GM23338 (cell line): ENCODE measurements at regions not wholly inside any gene's neighbourhood (a gene's known extent, or its start where the extent isn't known, plus 50 kb on each side); places are given as distances from the start of the nearest gene placed in this dataset.

Experiments used
- ATAC-seq: fragments of 200-7000 bp; cut with Tn5 transposase; 3 replicates; pipeline ENCODE4 v1.9.1; 2020
- DNase-seq: peaks from one replicate; pipeline ENCODE4 v3.0.0-alpha.2; 2015; ENCODE audit warnings: low spot score
- H2AFZ ChIP-seq: fragments of 200-600 bp; sonication (generic); 2 replicates; pipeline ENCODE4 v1.8.0; 2016; ENCODE audit warnings: antibody characterized with exemption, mild to moderate bottlenecking, moderate library complexity
- H3F3A ChIP-seq: fragments of 200-600 bp; sonication (generic); replicated peaks from 2 replicates; pipeline ENCODE4 v1.8.0; 2017; ENCODE audit warnings: antibody characterized with exemption, mixed run types, low read depth
- H3K27ac ChIP-seq: fragments of 200-600 bp; sonication (generic); 2 replicates; pipeline ENCODE4 v1.6.1; 2016; ENCODE audit warnings: low read depth
- H3K27me3 ChIP-seq: fragments of 200-600 bp; sonication (generic); 2 replicates; pipeline ENCODE4 v1.8.0; 2016; ENCODE audit warnings: mild to moderate bottlenecking, mixed run types, moderate library complexity; ENCODE audit not compliant: insufficient read depth
- H3K36me3 ChIP-seq: fragments of 200-600 bp; sonication (generic); 2 replicates; pipeline ENCODE4 v1.8.0; 2016; ENCODE audit warnings: mild to moderate bottlenecking; ENCODE audit not compliant: insufficient read depth
- H3K4me1 ChIP-seq: fragments of 200-600 bp; sonication (generic); 2 replicates; pipeline ENCODE4 v1.8.0; 2016; ENCODE audit warnings: mild to moderate bottlenecking, moderate library complexity; ENCODE audit not compliant: insufficient read depth
- H3K4me2 ChIP-seq: fragments of 200-600 bp; sonication (generic); 2 replicates; pipeline ENCODE4 v1.7.1; 2017; ENCODE audit warnings: mixed run types
- H3K4me3 ChIP-seq: fragments of 200-600 bp; sonication (generic); 2 replicates; pipeline ENCODE4 v1.6.1; 2016; ENCODE audit warnings: mixed run types
- H3K79me2 ChIP-seq: fragments of 200-600 bp; sonication (generic); replicated peaks from 2 replicates; pipeline ENCODE4 v1.8.0; 2017; ENCODE audit warnings: mild to moderate bottlenecking; ENCODE audit not compliant: insufficient read depth
- H3K9me2 ChIP-seq: fragments of 200-600 bp; sonication (generic); 2 replicates; pipeline ENCODE4 v1.8.0; 2017; ENCODE audit not compliant: insufficient read depth
- H4K20me1 ChIP-seq: fragments of 200-600 bp; sonication (generic); replicated peaks from 2 replicates; pipeline ENCODE4 v1.8.0; 2017; ENCODE audit warnings: mild to moderate bottlenecking; ENCODE audit not compliant: insufficient read depth
- H3K27ac Mint-ChIP-seq: 2 replicates; pipeline ENCODE4 v1.8.0; 2020; ENCODE audit warnings: inconsistent platforms, mild to moderate bottlenecking, moderate library complexity, mixed read lengths
- H3K27me3 Mint-ChIP-seq: 3 replicates; pipeline ENCODE4 v1.8.0; 2022; ENCODE audit warnings: low read depth, mild to moderate bottlenecking, moderate library complexity, mixed read lengths, inconsistent platforms; ENCODE audit not compliant: insufficient read depth, poor library complexity
- H3K36me3 Mint-ChIP-seq: 3 replicates; pipeline ENCODE4 v1.8.0; 2021; ENCODE audit warnings: low read depth, mild to moderate bottlenecking, inconsistent platforms, moderate library complexity, mixed read lengths
- H3K4me1 Mint-ChIP-seq: 3 replicates; pipeline ENCODE4 v1.8.0; 2020; ENCODE audit warnings: mild to moderate bottlenecking, inconsistent platforms, mixed read lengths
- H3K4me3 Mint-ChIP-seq: 3 replicates; pipeline ENCODE4 v1.8.0; 2021; ENCODE audit warnings: moderate library complexity, mild to moderate bottlenecking, inconsistent platforms, mixed read lengths
- H3K9me3 Mint-ChIP-seq: 3 replicates; pipeline ENCODE4 v1.8.0; 2020; ENCODE audit warnings: moderate library complexity, mild to moderate bottlenecking, inconsistent platforms, mixed read lengths
- CREB1 ChIP-seq: fragments of 250-450 bp; sonication (Bioruptor Pico); IDR thresholded peaks from 2 replicates; pipeline ENCODE4 v1.5.0; 2020; ENCODE audit warnings: low read depth, mild to moderate bottlenecking, moderate library complexity
- EZH2 ChIP-seq: fragments of 200-600 bp; sonication (generic); IDR thresholded peaks from one replicate; pipeline ENCODE4 v1.8.0; 2017; ENCODE audit warnings: antibody characterized with exemption, mild to moderate bottlenecking, low read depth; ENCODE audit not compliant: unreplicated experiment
- JUNB ChIP-seq: IDR thresholded peaks from one replicate; pipeline ENCODE4 v1.6.1; 2016; ENCODE audit warnings: antibody characterized with exemption; ENCODE audit not compliant: unreplicated experiment
- NANOG ChIP-seq: IDR thresholded peaks from 2 replicates; pipeline ENCODE4 v1.6.1; 2016; ENCODE audit warnings: antibody characterized with exemption, borderline replicate concordance
- STAT1 ChIP-seq: IDR thresholded peaks from one replicate; pipeline ENCODE4 v1.6.1; 2016; ENCODE audit warnings: antibody characterized with exemption; ENCODE audit not compliant: unreplicated experiment
- ZNF114 ChIP-seq: fragments of 250-450 bp; sonication (Bioruptor Pico); IDR thresholded peaks from 2 replicates; pipeline ENCODE4 v1.5.0; 2020; ENCODE audit warnings: mild to moderate bottlenecking, moderate library complexity
- ZNF331 ChIP-seq: fragments of 250-450 bp; sonication (Bioruptor Pico); IDR thresholded peaks from 2 replicates; pipeline ENCODE4 v1.5.0; 2020; ENCODE audit warnings: low read depth, mild to moderate bottlenecking, moderate library complexity
- TF ChIP-seq, protein P1 (sequence below): fragments of 250-450 bp; sonication (Bioruptor Pico); IDR thresholded peaks from 2 replicates; pipeline ENCODE4 v1.5.0; 2020; ENCODE audit warnings: mild to moderate bottlenecking, moderate library complexity
- TF ChIP-seq, protein P2 (sequence below), 2 experiments: fragments of 200-600 bp in 1 of 2; sonication (generic) in 1 of 2; conservative IDR thresholded peaks; 2 replicates each; pipeline versions ENCODE4 v1.5.1 to v1.6.1; 2016 to 2017; ENCODE audit warnings: antibody characterized with exemption in 2 of 2, low read depth in 2 of 2, mild to moderate bottlenecking in 2 of 2, moderate library complexity in 1 of 2

GRCh38 chr15:72892986-72893385 is 109.4 kb upstream of the ADPGK start (continued):
- TF ChIP-seq, protein P1, sequence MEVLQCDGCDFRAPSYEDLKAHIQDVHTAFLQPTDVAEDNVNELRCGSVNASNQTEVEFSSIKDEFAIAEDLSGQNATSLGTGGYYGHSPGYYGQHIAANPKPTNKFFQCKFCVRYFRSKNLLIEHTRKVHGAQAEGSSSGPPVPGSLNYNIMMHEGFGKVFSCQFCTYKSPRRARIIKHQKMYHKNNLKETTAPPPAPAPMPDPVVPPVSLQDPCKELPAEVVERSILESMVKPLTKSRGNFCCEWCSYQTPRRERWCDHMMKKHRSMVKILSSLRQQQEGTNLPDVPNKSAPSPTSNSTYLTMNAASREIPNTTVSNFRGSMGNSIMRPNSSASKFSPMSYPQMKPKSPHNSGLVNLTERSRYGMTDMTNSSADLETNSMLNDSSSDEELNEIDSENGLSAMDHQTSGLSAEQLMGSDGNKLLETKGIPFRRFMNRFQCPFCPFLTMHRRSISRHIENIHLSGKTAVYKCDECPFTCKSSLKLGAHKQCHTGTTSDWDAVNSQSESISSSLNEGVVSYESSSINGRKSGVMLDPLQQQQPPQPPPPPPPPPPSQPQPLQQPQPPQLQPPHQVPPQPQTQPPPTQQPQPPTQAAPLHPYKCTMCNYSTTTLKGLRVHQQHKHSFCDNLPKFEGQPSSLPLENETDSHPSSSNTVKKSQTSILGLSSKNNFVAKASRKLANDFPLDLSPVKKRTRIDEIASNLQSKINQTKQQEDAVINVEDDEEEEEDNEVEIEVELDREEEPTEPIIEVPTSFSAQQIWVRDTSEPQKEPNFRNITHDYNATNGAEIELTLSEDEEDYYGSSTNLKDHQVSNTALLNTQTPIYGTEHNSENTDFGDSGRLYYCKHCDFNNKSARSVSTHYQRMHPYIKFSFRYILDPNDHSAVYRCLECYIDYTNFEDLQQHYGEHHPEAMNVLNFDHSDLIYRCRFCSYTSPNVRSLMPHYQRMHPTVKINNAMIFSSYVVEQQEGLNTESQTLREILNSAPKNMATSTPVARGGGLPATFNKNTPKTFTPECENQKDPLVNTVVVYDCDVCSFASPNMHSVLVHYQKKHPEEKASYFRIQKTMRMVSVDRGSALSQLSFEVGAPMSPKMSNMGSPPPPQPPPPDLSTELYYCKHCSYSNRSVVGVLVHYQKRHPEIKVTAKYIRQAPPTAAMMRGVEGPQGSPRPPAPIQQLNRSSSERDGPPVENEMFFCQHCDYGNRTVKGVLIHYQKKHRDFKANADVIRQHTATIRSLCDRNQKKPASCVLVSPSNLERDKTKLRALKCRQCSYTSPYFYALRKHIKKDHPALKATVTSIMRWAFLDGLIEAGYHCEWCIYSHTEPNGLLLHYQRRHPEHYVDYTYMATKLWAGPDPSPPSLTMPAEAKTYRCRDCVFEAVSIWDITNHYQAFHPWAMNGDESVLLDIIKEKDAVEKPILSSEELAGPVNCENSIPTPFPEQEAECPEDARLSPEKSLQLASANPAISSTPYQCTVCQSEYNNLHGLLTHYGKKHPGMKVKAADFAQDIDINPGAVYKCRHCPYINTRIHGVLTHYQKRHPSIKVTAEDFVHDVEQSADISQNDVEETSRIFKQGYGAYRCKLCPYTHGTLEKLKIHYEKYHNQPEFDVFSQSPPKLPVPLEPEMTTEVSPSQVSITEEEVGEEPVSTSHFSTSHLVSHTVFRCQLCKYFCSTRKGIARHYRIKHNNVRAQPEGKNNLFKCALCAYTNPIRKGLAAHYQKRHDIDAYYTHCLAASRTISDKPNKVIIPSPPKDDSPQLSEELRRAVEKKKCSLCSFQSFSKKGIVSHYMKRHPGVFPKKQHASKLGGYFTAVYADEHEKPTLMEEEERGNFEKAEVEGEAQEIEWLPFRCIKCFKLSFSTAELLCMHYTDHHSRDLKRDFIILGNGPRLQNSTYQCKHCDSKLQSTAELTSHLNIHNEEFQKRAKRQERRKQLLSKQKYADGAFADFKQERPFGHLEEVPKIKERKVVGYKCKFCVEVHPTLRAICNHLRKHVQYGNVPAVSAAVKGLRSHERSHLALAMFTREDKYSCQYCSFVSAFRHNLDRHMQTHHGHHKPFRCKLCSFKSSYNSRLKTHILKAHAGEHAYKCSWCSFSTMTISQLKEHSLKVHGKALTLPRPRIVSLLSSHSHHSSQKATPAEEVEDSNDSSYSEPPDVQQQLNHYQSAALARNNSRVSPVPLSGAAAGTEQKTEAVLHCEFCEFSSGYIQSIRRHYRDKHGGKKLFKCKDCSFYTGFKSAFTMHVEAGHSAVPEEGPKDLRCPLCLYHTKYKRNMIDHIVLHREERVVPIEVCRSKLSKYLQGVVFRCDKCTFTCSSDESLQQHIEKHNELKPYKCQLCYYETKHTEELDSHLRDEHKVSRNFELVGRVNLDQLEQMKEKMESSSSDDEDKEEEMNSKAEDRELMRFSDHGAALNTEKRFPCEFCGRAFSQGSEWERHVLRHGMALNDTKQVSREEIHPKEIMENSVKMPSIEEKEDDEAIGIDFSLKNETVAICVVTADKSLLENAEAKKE (CRISPR knock-in tag): no peak

GRCh38 chr15:72890043-72890442 is 106.5 kb upstream of the ADPGK start:
- Histone ChIP-seq H3K9me2 (0 out of 2 replicates have a peak, but pooled peaks cover 5% of the 10 kb centered on the region), H3K4me3 (no peak overlapping the region), H3K27ac (no peak overlapping the region), H3F3A (no peaks in the 10 kb centered on the region), H3K79me2 (no peaks in the 10 kb centered on the region), H3K4me2 (no peak overlapping the region), H2AFZ (peak overlapping the region; percentile 83; the same call in 1 of the 2 replicates), H3K4me1 (no peaks in the 10 kb centered on the region), H3K36me3 (no peaks in the 10 kb centered on the region), H4K20me1 (no peaks in the 10 kb centered on the region), H3K27me3 (no peaks in the 10 kb centered on the region)
- H3K4me3 Mint-ChIP-seq: no peak overlapping the region
- no peaks in the 10 kb centered on the region for H3K9me3 Mint-ChIP-seq
- no peak for DNase-seq
- peaks cover 4% of the 10 kb centered on the region for H3K27me3 Mint-ChIP-seq
- no peaks in the 10 kb centered on the region for H3K4me1 Mint-ChIP-seq
- ATAC-seq: no peak
- H3K27ac Mint-ChIP-seq: no peak overlapping the region
- H3K36me3 Mint-ChIP-seq: no peaks in the 10 kb centered on the region
- TF ChIP-seq ZNF331 (CRISPR knock-in tag) (no peak), CREB1 (CRISPR knock-in tag) (no peak), STAT1 (no peak), ZNF114 (no peak), JUNB (no peak), NANOG (no peak), EZH2 (no peak)
- TF ChIP-seq, protein P2, sequence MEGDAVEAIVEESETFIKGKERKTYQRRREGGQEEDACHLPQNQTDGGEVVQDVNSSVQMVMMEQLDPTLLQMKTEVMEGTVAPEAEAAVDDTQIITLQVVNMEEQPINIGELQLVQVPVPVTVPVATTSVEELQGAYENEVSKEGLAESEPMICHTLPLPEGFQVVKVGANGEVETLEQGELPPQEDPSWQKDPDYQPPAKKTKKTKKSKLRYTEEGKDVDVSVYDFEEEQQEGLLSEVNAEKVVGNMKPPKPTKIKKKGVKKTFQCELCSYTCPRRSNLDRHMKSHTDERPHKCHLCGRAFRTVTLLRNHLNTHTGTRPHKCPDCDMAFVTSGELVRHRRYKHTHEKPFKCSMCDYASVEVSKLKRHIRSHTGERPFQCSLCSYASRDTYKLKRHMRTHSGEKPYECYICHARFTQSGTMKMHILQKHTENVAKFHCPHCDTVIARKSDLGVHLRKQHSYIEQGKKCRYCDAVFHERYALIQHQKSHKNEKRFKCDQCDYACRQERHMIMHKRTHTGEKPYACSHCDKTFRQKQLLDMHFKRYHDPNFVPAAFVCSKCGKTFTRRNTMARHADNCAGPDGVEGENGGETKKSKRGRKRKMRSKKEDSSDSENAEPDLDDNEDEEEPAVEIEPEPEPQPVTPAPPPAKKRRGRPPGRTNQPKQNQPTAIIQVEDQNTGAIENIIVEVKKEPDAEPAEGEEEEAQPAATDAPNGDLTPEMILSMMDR (conservative IDR thresholded peaks at IDR 0.05; ENCODE audit: low read depth in 2 of 2): no peak
- TF ChIP-seq, protein P1 (CRISPR knock-in tag): no peak
